Vagina (tissue), 2 donors: ENCODE measurements at regions not wholly inside any gene's neighbourhood (a gene's known extent, or its start where the extent isn't known, plus 50 kb on each side); places are given as distances from the start of the nearest gene placed in this dataset.

Experiments used
- DNase-seq, 2 donors: peaks; one replicate each; pipeline ENCODE4 v3.0.0-alpha.2; 2017; ENCODE audit errors: extremely low spot score in 2 of 2
- H3K27ac ChIP-seq: fragments of 200-600 bp; sonication (generic); one replicate; pipeline ENCODE4 v1.5.1; 2019
- H3K27me3 ChIP-seq: fragments of 200-600 bp; sonication (generic); one replicate; pipeline ENCODE4 v1.5.1; 2019
- H3K36me3 ChIP-seq, 2 donors: fragments of 200-600 bp; sonication (generic); one replicate each; pipeline ENCODE4 v1.5.1; 2017 to 2019
- H3K4me1 ChIP-seq: fragments of 200-600 bp; sonication (generic); one replicate; pipeline ENCODE4 v1.5.1; 2019
- H3K4me3 ChIP-seq, 2 donors: fragments of 200-600 bp; sonication (generic); 1 replicate in 1 of 2; 2 replicates in 1 of 2; pipeline ENCODE4 v1.5.1; 2016 to 2019
- H3K9me3 ChIP-seq: fragments of 200-600 bp; sonication (generic); one replicate; pipeline ENCODE4 v1.5.1; 2019
- POLR2A ChIP-seq, 2 donors: fragments of 450-650 bp; IDR thresholded peaks; one replicate each; pipeline ENCODE4 v1.6.1; 2017; ENCODE audit warnings: antibody characterized with exemption in 2 of 2, mild to moderate bottlenecking in 2 of 2, moderate library complexity in 2 of 2
- POLR2AphosphoS5 ChIP-seq, 2 donors: sonication (generic); formaldehyde crosslinking; IDR thresholded peaks; one replicate each; pipeline ENCODE4 v1.9.0; 2017; ENCODE audit warnings: antibody characterized with exemption in 2 of 2, mild to moderate bottlenecking in 2 of 2, low read depth in 1 of 2; ENCODE audit not compliant: insufficient read depth in 1 of 2
- intact Hi-C: fragments of 100-400 bp; cut with DNase I; formaldehyde crosslinking; loops from one replicate; pipeline ENCODE4 v1.15.1; 2023
- TF ChIP-seq, protein P1 (sequence below), 3 experiments: fragments of 450-650 bp in 2 of 3; fragments of 200-600 bp in 1 of 3; sonication (generic) in 1 of 3; IDR thresholded peaks; one replicate each; pipeline ENCODE4 v1.5.1; 2017 to 2019; ENCODE audit warnings: antibody characterized with exemption in 3 of 3, mild to moderate bottlenecking in 2 of 3, moderate library complexity in 2 of 3

DNA sequence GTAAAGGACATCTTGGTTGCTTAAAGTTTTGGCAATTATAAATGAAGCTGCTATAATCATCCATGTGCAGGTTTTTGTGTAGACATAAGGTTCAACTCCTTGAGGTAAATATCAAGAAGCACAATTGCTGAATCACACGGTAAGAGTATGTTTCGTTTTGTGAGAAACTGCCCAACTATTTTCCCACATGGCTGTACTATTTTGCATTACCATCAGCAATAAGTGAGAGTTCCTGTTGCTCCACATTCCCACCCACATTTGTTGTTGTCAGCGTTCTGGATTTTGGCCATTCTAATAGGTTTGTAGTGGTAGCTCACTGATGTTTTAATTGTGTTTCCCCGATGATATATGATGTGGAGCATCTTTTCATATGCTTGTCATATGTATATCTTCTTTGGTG, 118.5 kb upstream of the KCNMB2 start:
- no peaks in the 10 kb centered on the region for H3K27me3 ChIP-seq
- no peaks in the 10 kb centered on the region for H3K4me1 ChIP-seq
- H3K36me3 ChIP-seq: no peaks in the 10 kb centered on the region
- no peak overlapping the region for H3K4me3 ChIP-seq
- TF ChIP-seq POLR2AphosphoS5 (IDR thresholded peaks at IDR 0.05; ENCODE audit: insufficient read depth in 1 of 2, low read depth in 1 of 2) (no peak), POLR2A (IDR thresholded peaks at IDR 0.05) (no peak)
- TF ChIP-seq, protein P1, sequence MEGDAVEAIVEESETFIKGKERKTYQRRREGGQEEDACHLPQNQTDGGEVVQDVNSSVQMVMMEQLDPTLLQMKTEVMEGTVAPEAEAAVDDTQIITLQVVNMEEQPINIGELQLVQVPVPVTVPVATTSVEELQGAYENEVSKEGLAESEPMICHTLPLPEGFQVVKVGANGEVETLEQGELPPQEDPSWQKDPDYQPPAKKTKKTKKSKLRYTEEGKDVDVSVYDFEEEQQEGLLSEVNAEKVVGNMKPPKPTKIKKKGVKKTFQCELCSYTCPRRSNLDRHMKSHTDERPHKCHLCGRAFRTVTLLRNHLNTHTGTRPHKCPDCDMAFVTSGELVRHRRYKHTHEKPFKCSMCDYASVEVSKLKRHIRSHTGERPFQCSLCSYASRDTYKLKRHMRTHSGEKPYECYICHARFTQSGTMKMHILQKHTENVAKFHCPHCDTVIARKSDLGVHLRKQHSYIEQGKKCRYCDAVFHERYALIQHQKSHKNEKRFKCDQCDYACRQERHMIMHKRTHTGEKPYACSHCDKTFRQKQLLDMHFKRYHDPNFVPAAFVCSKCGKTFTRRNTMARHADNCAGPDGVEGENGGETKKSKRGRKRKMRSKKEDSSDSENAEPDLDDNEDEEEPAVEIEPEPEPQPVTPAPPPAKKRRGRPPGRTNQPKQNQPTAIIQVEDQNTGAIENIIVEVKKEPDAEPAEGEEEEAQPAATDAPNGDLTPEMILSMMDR (IDR thresholded peaks at IDR 0.05): no peak
- no peak for DNase-seq
- H3K9me3 ChIP-seq: no peaks in the 10 kb centered on the region
- intact Hi-C loops: no loop called here
- no peak overlapping the region for H3K27ac ChIP-seq

- H3K4me1 ChIP-seq: no peaks in the 10 kb centered on the region
- H3K9me3 ChIP-seq: no peaks in the 10 kb centered on the region
- H3K27me3 ChIP-seq: no peaks in the 10 kb centered on the region
- no peak overlapping the region for H3K4me3 ChIP-seq
- H3K27ac ChIP-seq: no peak overlapping the region
- no peak for DNase-seq
- no peaks in the 10 kb centered on the region for H3K36me3 ChIP-seq
- TF ChIP-seq POLR2AphosphoS5 (IDR thresholded peaks at IDR 0.05; ENCODE audit: insufficient read depth in 1 of 2, low read depth in 1 of 2) (no peak), POLR2A (IDR thresholded peaks at IDR 0.05) (no peak)
- TF ChIP-seq, protein P1 (IDR thresholded peaks at IDR 0.05): no peak
- intact Hi-C loops: no loop called here
Measured at GRCh38 chr3:178419071-178419470, 117.2 kb upstream of the KCNMB2 start.

GRCh38 chr3:178420033-178420432, 116.2 kb upstream of the KCNMB2 start:
- H3K27me3 ChIP-seq: no peaks in the 10 kb centered on the region
- H3K36me3 ChIP-seq: no peaks in the 10 kb centered on the region
- H3K27ac ChIP-seq: no peak overlapping the region
- DNase-seq: no peak
- H3K9me3 ChIP-seq: no peaks in the 10 kb centered on the region
- H3K4me3 ChIP-seq: no peak overlapping the region
- TF ChIP-seq POLR2A (IDR thresholded peaks at IDR 0.05): no peak
- TF ChIP-seq, protein P1 (IDR thresholded peaks at IDR 0.05): no peak
- no peak for TF ChIP-seq POLR2AphosphoS5 (IDR thresholded peaks at IDR 0.05; ENCODE audit: insufficient read depth in 1 of 2, low read depth in 1 of 2)
- intact Hi-C loops: no loop called here
- H3K4me1 ChIP-seq: no peaks in the 10 kb centered on the region

- H3K4me1 ChIP-seq: no peaks in the 10 kb centered on the region
- no peak overlapping the region for H3K4me3 ChIP-seq
- no peak for DNase-seq
- intact Hi-C loops: no loop called here
- no peak overlapping the region for H3K27ac ChIP-seq
- no peak for TF ChIP-seq POLR2AphosphoS5 (IDR thresholded peaks at IDR 0.05; ENCODE audit: insufficient read depth in 1 of 2, low read depth in 1 of 2)
- no peak for TF ChIP-seq POLR2A (IDR thresholded peaks at IDR 0.05)
- TF ChIP-seq, protein P1 (IDR thresholded peaks at IDR 0.05): no peak
- no peaks in the 10 kb centered on the region for H3K9me3 ChIP-seq
- H3K36me3 ChIP-seq: no peaks in the 10 kb centered on the region
- H3K27me3 ChIP-seq: no peaks in the 10 kb centered on the region
Measured at GRCh38 chr3:178421069-178421468, 115.2 kb upstream of the KCNMB2 start.

- DNase-seq: no peak
- TF ChIP-seq POLR2AphosphoS5 (IDR thresholded peaks at IDR 0.05; ENCODE audit: insufficient read depth in 1 of 2, low read depth in 1 of 2): no peak
- no peak for TF ChIP-seq POLR2A (IDR thresholded peaks at IDR 0.05)
- TF ChIP-seq, protein P1 (IDR thresholded peaks at IDR 0.05): no peak
- intact Hi-C loops: no loop called here
Measured at GRCh38 chr3:178422406-178422805, 113.8 kb upstream of the KCNMB2 start.

More at GRCh38 chr3:178422406-178422805, 113.8 kb upstream of the KCNMB2 start:
- Histone ChIP-seq H3K27ac (no peak overlapping the region), H3K27me3 (no peaks in the 10 kb centered on the region), H3K4me3 (no peak overlapping the region), H3K4me1 (no peaks in the 10 kb centered on the region), H3K9me3 (no peaks in the 10 kb centered on the region), H3K36me3 (no peaks in the 10 kb centered on the region)
